HCT116 (cell line): ENCODE measurements at regions not wholly inside any gene's neighbourhood (a gene's known extent, or its start where the extent isn't known, plus 50 kb on each side); places are given as distances from the start of the nearest gene placed in this dataset.

Experiments used
- ATAC-seq: fragments of 200-7000 bp; cut with Tn5 transposase; 2 replicates; pipeline ENCODE4 v1.9.1; 2020; ENCODE audit warnings: mild to moderate bottlenecking, moderate library complexity
- BruUV-seq: library from RNA; stranded (reverse); fragments of 400-500 nt; replicated peaks from 2 replicates; lab custom pipeline; 2021; lab: Mats Ljungman, UMichigan
- CTCF ChIA-PET: fragments of 300-600 bp; sonication (Branson Sonifier 250); formaldehyde crosslinking; loops from one replicate; lab custom pipeline; 2021; ENCODE audit warnings: antibody characterized with exemption; lab: Charles Lee
- POLR2A ChIA-PET: fragments of 300-600, 350-600 bp; sonication (Branson Sonifier 250); formaldehyde crosslinking; loops from one replicate; lab custom pipeline; 2021; ENCODE audit warnings: antibody characterized with exemption; lab: Charles Lee
- RAD21 ChIA-PET, 2 experiments: fragments of 300-600 bp; sonication (Branson Sonifier 250); formaldehyde crosslinking; loops; one replicate each; lab custom pipeline; 2023; ENCODE audit warnings: low total read pairs in 2 of 2; ENCODE audit not compliant: uncharacterized antibody in 2 of 2, unreplicated experiment in 2 of 2, low non-redundant PET in 1 of 2; lab: Charles Lee
- DNase-seq: peaks from one replicate; pipeline ENCODE4 v3.0.0-alpha.2; 2010; ENCODE audit warnings: low read depth, low spot score
- H2AFZ ChIP-seq: fragments of 200-600 bp; shearing (Covaris generic), sonication (generic); 2 replicates; pipeline ENCODE4 v1.6.1; 2017; ENCODE audit warnings: low read depth, mixed run types, mixed read lengths, antibody characterized with exemption, low read length; ENCODE audit not compliant: poor library complexity, severe bottlenecking
- H3K27ac ChIP-seq: 2 replicates; pipeline ENCODE4 v1.5.1; 2012; ENCODE audit warnings: low read depth, low read length
- H3K27me3 ChIP-seq: fragments of 200-600 bp; sonication (generic); 2 replicates; pipeline ENCODE4 v1.6.1; 2016; ENCODE audit warnings: mixed run types, low read length, mixed read lengths; ENCODE audit not compliant: insufficient read depth
- H3K36me3 ChIP-seq, 2 experiments: fragments of 200-500 bp in 1 of 2; fragments of 200-600 bp in 1 of 2; sonication (Bioruptor generic) in 1 of 2; sonication (generic) in 1 of 2; 2 replicates each; pipeline versions ENCODE4 v1.5.1 to v1.6.1; 2014 to 2016; ENCODE audit warnings: low read length in 2 of 2, inconsistent platforms in 1 of 2, mixed read lengths in 1 of 2, mixed run types in 1 of 2; ENCODE audit not compliant: insufficient read depth in 2 of 2, control insufficient read depth in 1 of 2
- H3K4me1 ChIP-seq, 2 experiments: fragments of 200-600 bp in 1 of 2; sonication (generic) in 1 of 2; 2 replicates each; pipeline versions ENCODE4 v1.5.1 to v1.6.1; 2012 to 2017; ENCODE audit warnings: low read length in 2 of 2, inconsistent platforms in 1 of 2, mild to moderate bottlenecking in 1 of 2, mixed read lengths in 1 of 2, mixed run types in 1 of 2, moderate library complexity in 1 of 2; ENCODE audit not compliant: insufficient read depth in 2 of 2, control insufficient read depth in 1 of 2
- H3K4me2 ChIP-seq: fragments of 200-600 bp; sonication (generic); 2 replicates; pipeline ENCODE4 v1.6.1; 2017; ENCODE audit warnings: mixed run types, low read length, mixed read lengths
- H3K4me3 ChIP-seq, 2 experiments: fragments of 200-600 bp in 1 of 2; sonication (generic) in 1 of 2; replicated peaks in 1 of 2; 2 replicates each; pipeline ENCODE4 v1.5.1; 2011 to 2016; ENCODE audit warnings: low read length in 2 of 2, control low read depth in 1 of 2, low read depth in 1 of 2, mild to moderate bottlenecking in 1 of 2, mixed read lengths in 1 of 2, mixed run types in 1 of 2
- H3K79me2 ChIP-seq: fragments of 200-600 bp; sonication (generic); 2 replicates; pipeline ENCODE4 v1.6.1; 2017; ENCODE audit warnings: mild to moderate bottlenecking, mixed run types, low read length, moderate library complexity, mixed read lengths; ENCODE audit not compliant: insufficient read depth
- H3K9ac ChIP-seq: fragments of 200-600 bp; sonication (generic); 2 replicates; pipeline ENCODE4 v1.6.1; 2016; ENCODE audit warnings: low read length, mixed read lengths
- H3K9me2 ChIP-seq: fragments of 200-600 bp; sonication (generic), shearing (Covaris generic); 2 replicates; pipeline ENCODE4 v1.6.1; 2017; ENCODE audit warnings: mixed run types, mild to moderate bottlenecking, moderate library complexity; ENCODE audit not compliant: insufficient read depth
- H3K9me3 ChIP-seq, 2 experiments: fragments of 200-500 bp in 1 of 2; fragments of 200-600 bp in 1 of 2; sonication (Bioruptor generic) in 1 of 2; sonication (generic) in 1 of 2; 2 replicates each; pipeline ENCODE4 v1.6.1; 2014 to 2017; ENCODE audit warnings: low read length in 2 of 2, mixed read lengths in 2 of 2, inconsistent platforms in 1 of 2, low read depth in 1 of 2, mild to moderate bottlenecking in 1 of 2, mixed run types in 1 of 2, moderate library complexity in 1 of 2; ENCODE audit not compliant: control insufficient read depth in 1 of 2, insufficient read depth in 1 of 2
- H4K20me1 ChIP-seq: fragments of 200-600 bp; sonication (generic), shearing (Covaris generic); 2 replicates; pipeline ENCODE4 v1.6.1; 2017; ENCODE audit warnings: mixed run types, mild to moderate bottlenecking, moderate library complexity; ENCODE audit not compliant: insufficient read depth
- CBX3 ChIP-seq: IDR thresholded peaks from 2 replicates; pipeline ENCODE4 v1.6.1; 2012; ENCODE audit warnings: low read depth
- JUND ChIP-seq: IDR thresholded peaks from 2 replicates; pipeline ENCODE4 v1.6.1; 2012
- intact Hi-C: fragments of 100-400 bp; cut with micrococcal nuclease; formaldehyde crosslinking; loops from 2 replicates; pipeline ENCODE4 v1.10.0; 2022
- TF ChIP-seq, protein P1 (sequence below): IDR thresholded peaks from 2 replicates; pipeline ENCODE4 v1.6.1; 2011; ENCODE audit warnings: mild to moderate bottlenecking, low read length, moderate library complexity; ENCODE audit not compliant: insufficient replicate concordance; ENCODE audit errors: extremely low read depth
- TF ChIP-seq, protein P2 (sequence below): IDR thresholded peaks from 2 replicates; pipeline ENCODE4 v1.6.1; 2012
- TF ChIP-seq, protein P3 (sequence below): IDR thresholded peaks from 2 replicates; pipeline ENCODE4 v1.6.1; 2012
- TF ChIP-seq, protein P4 (sequence below): IDR thresholded peaks from 2 replicates; pipeline ENCODE4 v1.6.1; 2012; ENCODE audit warnings: low read depth

DNA sequence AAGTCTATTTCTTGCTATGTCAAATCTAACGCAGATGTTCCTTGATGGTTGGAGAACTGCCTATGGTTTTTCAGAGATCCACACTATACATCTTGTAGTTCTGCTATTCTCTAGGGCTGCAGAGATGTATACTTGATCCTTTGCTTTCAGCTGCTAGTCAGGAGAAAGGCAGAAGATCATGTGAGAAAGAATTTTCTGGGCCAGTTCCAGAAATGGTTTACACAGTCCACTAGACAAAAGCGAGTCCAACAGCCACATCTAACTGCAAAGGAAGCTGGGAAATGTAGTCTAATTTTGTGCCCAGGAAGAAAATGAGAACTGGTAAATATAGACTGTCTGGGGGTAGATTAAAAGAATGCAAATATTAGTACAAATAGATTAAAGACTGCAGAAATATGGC is 394.3 kb upstream of the SLIT2 start:
- no peaks in the 10 kb centered on the region for H3K79me2 ChIP-seq

More for the DNA sequence above, 394.3 kb upstream of the SLIT2 start:
- ChIA-PET RAD21 (no interaction called here), CTCF (no interaction called here)
- ATAC-seq (no peak), DNase-seq (no peak)
- Histone ChIP-seq H3K27ac (no peak overlapping the region), H3K9me3 (no peaks in the 10 kb centered on the region)
- TF ChIP-seq, protein P1, sequence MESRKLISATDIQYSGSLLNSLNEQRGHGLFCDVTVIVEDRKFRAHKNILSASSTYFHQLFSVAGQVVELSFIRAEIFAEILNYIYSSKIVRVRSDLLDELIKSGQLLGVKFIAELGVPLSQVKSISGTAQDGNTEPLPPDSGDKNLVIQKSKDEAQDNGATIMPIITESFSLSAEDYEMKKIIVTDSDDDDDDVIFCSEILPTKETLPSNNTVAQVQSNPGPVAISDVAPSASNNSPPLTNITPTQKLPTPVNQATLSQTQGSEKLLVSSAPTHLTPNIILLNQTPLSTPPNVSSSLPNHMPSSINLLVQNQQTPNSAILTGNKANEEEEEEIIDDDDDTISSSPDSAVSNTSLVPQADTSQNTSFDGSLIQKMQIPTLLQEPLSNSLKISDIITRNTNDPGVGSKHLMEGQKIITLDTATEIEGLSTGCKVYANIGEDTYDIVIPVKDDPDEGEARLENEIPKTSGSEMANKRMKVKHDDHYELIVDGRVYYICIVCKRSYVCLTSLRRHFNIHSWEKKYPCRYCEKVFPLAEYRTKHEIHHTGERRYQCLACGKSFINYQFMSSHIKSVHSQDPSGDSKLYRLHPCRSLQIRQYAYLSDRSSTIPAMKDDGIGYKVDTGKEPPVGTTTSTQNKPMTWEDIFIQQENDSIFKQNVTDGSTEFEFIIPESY: no peak
- TF ChIP-seq JUND (no peak), CBX3 (no peak)
- TF ChIP-seq, protein P2, sequence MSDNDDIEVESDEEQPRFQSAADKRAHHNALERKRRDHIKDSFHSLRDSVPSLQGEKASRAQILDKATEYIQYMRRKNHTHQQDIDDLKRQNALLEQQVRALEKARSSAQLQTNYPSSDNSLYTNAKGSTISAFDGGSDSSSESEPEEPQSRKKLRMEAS: no peak
- TF ChIP-seq, protein P3, sequence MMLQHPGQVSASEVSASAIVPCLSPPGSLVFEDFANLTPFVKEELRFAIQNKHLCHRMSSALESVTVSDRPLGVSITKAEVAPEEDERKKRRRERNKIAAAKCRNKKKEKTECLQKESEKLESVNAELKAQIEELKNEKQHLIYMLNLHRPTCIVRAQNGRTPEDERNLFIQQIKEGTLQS: no peak
- TF ChIP-seq, protein P4, sequence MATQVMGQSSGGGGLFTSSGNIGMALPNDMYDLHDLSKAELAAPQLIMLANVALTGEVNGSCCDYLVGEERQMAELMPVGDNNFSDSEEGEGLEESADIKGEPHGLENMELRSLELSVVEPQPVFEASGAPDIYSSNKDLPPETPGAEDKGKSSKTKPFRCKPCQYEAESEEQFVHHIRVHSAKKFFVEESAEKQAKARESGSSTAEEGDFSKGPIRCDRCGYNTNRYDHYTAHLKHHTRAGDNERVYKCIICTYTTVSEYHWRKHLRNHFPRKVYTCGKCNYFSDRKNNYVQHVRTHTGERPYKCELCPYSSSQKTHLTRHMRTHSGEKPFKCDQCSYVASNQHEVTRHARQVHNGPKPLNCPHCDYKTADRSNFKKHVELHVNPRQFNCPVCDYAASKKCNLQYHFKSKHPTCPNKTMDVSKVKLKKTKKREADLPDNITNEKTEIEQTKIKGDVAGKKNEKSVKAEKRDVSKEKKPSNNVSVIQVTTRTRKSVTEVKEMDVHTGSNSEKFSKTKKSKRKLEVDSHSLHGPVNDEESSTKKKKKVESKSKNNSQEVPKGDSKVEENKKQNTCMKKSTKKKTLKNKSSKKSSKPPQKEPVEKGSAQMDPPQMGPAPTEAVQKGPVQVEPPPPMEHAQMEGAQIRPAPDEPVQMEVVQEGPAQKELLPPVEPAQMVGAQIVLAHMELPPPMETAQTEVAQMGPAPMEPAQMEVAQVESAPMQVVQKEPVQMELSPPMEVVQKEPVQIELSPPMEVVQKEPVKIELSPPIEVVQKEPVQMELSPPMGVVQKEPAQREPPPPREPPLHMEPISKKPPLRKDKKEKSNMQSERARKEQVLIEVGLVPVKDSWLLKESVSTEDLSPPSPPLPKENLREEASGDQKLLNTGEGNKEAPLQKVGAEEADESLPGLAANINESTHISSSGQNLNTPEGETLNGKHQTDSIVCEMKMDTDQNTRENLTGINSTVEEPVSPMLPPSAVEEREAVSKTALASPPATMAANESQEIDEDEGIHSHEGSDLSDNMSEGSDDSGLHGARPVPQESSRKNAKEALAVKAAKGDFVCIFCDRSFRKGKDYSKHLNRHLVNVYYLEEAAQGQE: no peak
- TF ChIP-seq, all 23 proteins: peak for 0
- no TSS peak for BruUV-seq
- Histone ChIP-seq H3K9ac (no peak overlapping the region), H3K9me2 (no peaks in the 10 kb centered on the region), H3K27me3 (no peaks in the 10 kb centered on the region), H3K36me3 (no peaks in the 10 kb centered on the region), H4K20me1 (no peaks in the 10 kb centered on the region), H3K4me2 (no peak overlapping the region), H3K4me1 (no peaks in the 10 kb centered on the region), H3K4me3 (no peak overlapping the region), H2AFZ (no peak overlapping the region)
- POLR2A ChIA-PET: no interaction called here
- intact Hi-C loops: no loop called here
